GM18508 (cell line): ENCODE measurements at regions not wholly inside any gene's neighbourhood (a gene's known extent, or its start where the extent isn't known, plus 50 kb on each side); places are given as distances from the start of the nearest gene placed in this dataset.
"Not testable (repeated sequence)": the region's sequence is repeated elsewhere in the genome, so short reads cannot be mapped to it uniquely, and the experiment has no call there.

Source experiments
- ATAC-seq: cut with Tn5 transposase; IDR thresholded peaks from one replicate; pipeline ENCODE4 v1.9.1; 2021; ENCODE audit warnings: moderate number of reproducible peaks; ENCODE audit not compliant: insufficient read depth, unreplicated experiment

GRCh38 chr21:25489673-25490072 lies 117.6 kb downstream of the MRPL39 start:
- ATAC-seq = no peak

- ATAC-seq = peak; percentile 57
Observed at GRCh38 chr21:25487046-25487594, 120.2 kb downstream of the MRPL39 start.

GRCh38 chr21:25485914-25486313 lies 121.4 kb downstream of the MRPL39 start:
- ATAC-seq = no peak

- ATAC-seq = no peak
Observed at GRCh38 chr21:25467896-25468295, 139.4 kb downstream of the MRPL39 start.

- ATAC-seq = not testable (repeated sequence)
Observed at GRCh38 chr21:25467071-25467470, 140.2 kb downstream of the MRPL39 start.

GRCh38 chr21:25466470-25466869 lies 140.8 kb downstream of the MRPL39 start:
- no peak for ATAC-seq

- no peak for ATAC-seq
Observed at GRCh38 chr21:25465263-25465662, 142.0 kb downstream of the MRPL39 start.

- ATAC-seq = peak; percentile 42
Observed at GRCh38 chr21:25464275-25464674, 143.0 kb downstream of the MRPL39 start.

GRCh38 chr21:25462517-25462971 lies 144.7 kb downstream of the MRPL39 start:
- ATAC-seq = peak; percentile 37

GRCh38 chr21:25461725-25462124 lies 145.6 kb downstream of the MRPL39 start:
- ATAC-seq = no peak

GRCh38 chr21:25459993-25460392 lies 147.3 kb downstream of the MRPL39 start:
- no peak for ATAC-seq

GRCh38 chr21:25459365-25459764 lies 147.9 kb downstream of the MRPL39 start:
- no peak for ATAC-seq

- ATAC-seq = no peak
Observed at GRCh38 chr21:25458484-25458883, 148.8 kb downstream of the MRPL39 start.

GRCh38 chr21:25457946-25458345 lies 149.3 kb downstream of the MRPL39 start:
- ATAC-seq = no peak

GRCh38 chr21:25457411-25457810 lies 149.9 kb downstream of the MRPL39 start:
- ATAC-seq = peak; percentile 36

GRCh38 chr21:25456672-25457071 lies 150.6 kb downstream of the MRPL39 start:
- peak; percentile 55 for ATAC-seq

- ATAC-seq = no peak
Observed at GRCh38 chr21:25453524-25453923, 153.8 kb downstream of the MRPL39 start.

GRCh38 chr21:25449950-25450349 lies 157.3 kb downstream of the MRPL39 start:
- ATAC-seq = no peak

- no peak for ATAC-seq
Observed at GRCh38 chr21:25441835-25442234, 165.4 kb downstream of the MRPL39 start.

- not testable (repeated sequence) for ATAC-seq
Observed at GRCh38 chr21:25437465-25437864, 169.8 kb downstream of the MRPL39 start.

- no peak for ATAC-seq
Observed at GRCh38 chr21:25428537-25428936, 178.7 kb downstream of the MRPL39 start.

GRCh38 chr21:25427828-25428227 lies 179.5 kb downstream of the MRPL39 start:
- ATAC-seq = no peak

GRCh38 chr21:25426580-25426979 lies 180.7 kb downstream of the MRPL39 start:
- ATAC-seq = no peak
